Spleen (tissue), 11 donors: ENCODE measurements at regions not wholly inside any gene's neighbourhood (a gene's known extent, or its start where the extent isn't known, plus 50 kb on each side); places are given as distances from the start of the nearest gene placed in this dataset.

ENCODE experiments used
- DNase-seq: peaks from one replicate; pipeline ENCODE4 v3.0.0-alpha.2; 2020
- H3K27ac ChIP-seq, 8 donors: fragments of 200-600 bp; sonication (generic) in 7 of 8; 1 replicate in 4 of 8; 2 replicates in 4 of 8; pipeline versions ENCODE4 v1.5.0 to v1.8.0; 2016 to 2021; ENCODE audit warnings: inconsistent platforms in 4 of 8, mild to moderate bottlenecking in 4 of 8, moderate library complexity in 1 of 8
- H3K27me3 ChIP-seq, 7 donors: fragments of 200-600 bp; sonication (generic) in 6 of 7; replicated peaks in 1 of 7; 1 replicate in 4 of 7; 2 replicates in 3 of 7; pipeline versions ENCODE4 v1.5.0 to v1.8.0; 2016 to 2021; ENCODE audit warnings: inconsistent platforms in 3 of 7, mild to moderate bottlenecking in 1 of 7
- H3K36me3 ChIP-seq, 6 donors: fragments of 200-600 bp; sonication (generic) in 5 of 6; 1 replicate in 4 of 6; 2 replicates in 2 of 6; pipeline versions ENCODE4 v1.5.0 to v1.8.0; 2016 to 2021; ENCODE audit warnings: inconsistent platforms in 2 of 6
- H3K4me1 ChIP-seq, 6 donors: fragments of 200-600 bp; sonication (generic) in 5 of 6; 1 replicate in 3 of 6; 2 replicates in 3 of 6; pipeline versions ENCODE4 v1.5.0 to v1.8.0; 2016 to 2021; ENCODE audit warnings: inconsistent platforms in 3 of 6
- H3K4me3 ChIP-seq, 8 donors: fragments of 200-600 bp; sonication (generic) in 7 of 8; 1 replicate in 4 of 8; 2 replicates in 4 of 8; pipeline versions ENCODE4 v1.5.0 to v1.8.0; 2016 to 2021; ENCODE audit warnings: inconsistent platforms in 4 of 8, mild to moderate bottlenecking in 4 of 8, moderate library complexity in 2 of 8
- H3K9me3 ChIP-seq, 8 donors: fragments of 200-600 bp; sonication (generic) in 7 of 8; 1 replicate in 4 of 8; 2 replicates in 4 of 8; pipeline versions ENCODE4 v1.5.0 to v1.8.0; 2016 to 2021; ENCODE audit warnings: inconsistent platforms in 4 of 8
- POLR2A ChIP-seq, 3 donors: fragments of 450-650 bp; IDR thresholded peaks; one replicate each; pipeline ENCODE4 v1.5.1; 2017; ENCODE audit warnings: antibody characterized with exemption in 3 of 3, mild to moderate bottlenecking in 1 of 3
- POLR2AphosphoS5 ChIP-seq, 3 donors: sonication (generic); formaldehyde crosslinking; IDR thresholded peaks; one replicate each; pipeline ENCODE4 v1.5.1; 2017; ENCODE audit warnings: antibody characterized with exemption in 3 of 3
- WGBS, 5 donors: extraction: QIAGEN DNeasy Blood & Tissue Kit in 3 of 5; methylation state at CpG; one replicate each; pipeline versions ENCODE4 v1.1.5 to v1.1.7; 2013 to 2018; 5-methylcytosine and 5-hydroxymethylcytosine counted together
- intact Hi-C: fragments of 100-400 bp; cut with DNase I; formaldehyde crosslinking; loops from one replicate; pipeline ENCODE4 v1.15.0; 2023; ENCODE audit warnings: low total_unique reads
- TF ChIP-seq, protein P1 (sequence below), 11 experiments: fragments of 200-600 bp in 7 of 11; fragments of 450-650 bp in 4 of 11; sonication (generic) in 4 of 11; IDR thresholded peaks in 8 of 11; conservative IDR thresholded peaks in 3 of 11; 1 replicate in 7 of 11; 2 replicates in 4 of 11; pipeline versions ENCODE4 v1.4.0 to v1.8.0; 2016 to 2021; ENCODE audit warnings: antibody characterized with exemption in 11 of 11, inconsistent platforms in 4 of 11, mild to moderate bottlenecking in 1 of 11
- donor health status: healthy with polysubstance abuse.
- donor health status: DM: no; HTN: no; CAD: no; lungs with moderate emphysema.
- donor health status: DM: no; HTN: no; CAD: no.
- donor health status: Bipolar disorder and iron deficiency.
- donor health status: healthy.
- donor health status: DM: no; HTN: no; CAD: no.
- donor health status: DM: yes; HTN: yes; CAD: no.

GRCh38 chr1:75996196-75996595 is 64.0 kb upstream of the ASB17 start:
- Histone ChIP-seq H3K4me1 (no peaks in the 10 kb centered on the region), H3K9me3 (no peaks in the 10 kb centered on the region), H3K27ac (no peak overlapping the region), H3K27me3 (no peaks in the 10 kb centered on the region), H3K4me3 (no peak overlapping the region), H3K36me3 (no peaks in the 10 kb centered on the region)
- intact Hi-C loops: no loop called here
- DNase-seq: no peak
- WGBS, 5 donors: 50 to 83% (median 72%) methylated on average over 1 of the region's 1 CpG
- TF ChIP-seq POLR2A (IDR thresholded peaks at IDR 0.05) (no peak), POLR2AphosphoS5 (IDR thresholded peaks at IDR 0.05) (no peak)
- TF ChIP-seq, protein P1, sequence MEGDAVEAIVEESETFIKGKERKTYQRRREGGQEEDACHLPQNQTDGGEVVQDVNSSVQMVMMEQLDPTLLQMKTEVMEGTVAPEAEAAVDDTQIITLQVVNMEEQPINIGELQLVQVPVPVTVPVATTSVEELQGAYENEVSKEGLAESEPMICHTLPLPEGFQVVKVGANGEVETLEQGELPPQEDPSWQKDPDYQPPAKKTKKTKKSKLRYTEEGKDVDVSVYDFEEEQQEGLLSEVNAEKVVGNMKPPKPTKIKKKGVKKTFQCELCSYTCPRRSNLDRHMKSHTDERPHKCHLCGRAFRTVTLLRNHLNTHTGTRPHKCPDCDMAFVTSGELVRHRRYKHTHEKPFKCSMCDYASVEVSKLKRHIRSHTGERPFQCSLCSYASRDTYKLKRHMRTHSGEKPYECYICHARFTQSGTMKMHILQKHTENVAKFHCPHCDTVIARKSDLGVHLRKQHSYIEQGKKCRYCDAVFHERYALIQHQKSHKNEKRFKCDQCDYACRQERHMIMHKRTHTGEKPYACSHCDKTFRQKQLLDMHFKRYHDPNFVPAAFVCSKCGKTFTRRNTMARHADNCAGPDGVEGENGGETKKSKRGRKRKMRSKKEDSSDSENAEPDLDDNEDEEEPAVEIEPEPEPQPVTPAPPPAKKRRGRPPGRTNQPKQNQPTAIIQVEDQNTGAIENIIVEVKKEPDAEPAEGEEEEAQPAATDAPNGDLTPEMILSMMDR (IDR thresholded peaks at IDR 0.05 in 8 of 11, conservative IDR thresholded peaks at IDR 0.05 in 3 of 11): no peak

- intact Hi-C loops: no loop called here
- TF ChIP-seq, protein P1 (IDR thresholded peaks at IDR 0.05 in 8 of 11, conservative IDR thresholded peaks at IDR 0.05 in 3 of 11): no peak
- TF ChIP-seq POLR2AphosphoS5 (IDR thresholded peaks at IDR 0.05): no peak
- no peak for TF ChIP-seq POLR2A (IDR thresholded peaks at IDR 0.05)
- no peak for DNase-seq
- 83 to 96% (median 89%) methylated on average over 2 of the region's 2 CpGs for WGBS, 5 donors
- no peaks in the 10 kb centered on the region for H3K4me1 ChIP-seq
- H3K27me3 ChIP-seq: no peaks in the 10 kb centered on the region
- H3K36me3 ChIP-seq: no peaks in the 10 kb centered on the region
- H3K27ac ChIP-seq: no peak overlapping the region
- H3K4me3 ChIP-seq: no peak overlapping the region
- no peaks in the 10 kb centered on the region for H3K9me3 ChIP-seq
Observed at GRCh38 chr1:75999034-75999433, 66.8 kb upstream of the ASB17 start.

DNA sequence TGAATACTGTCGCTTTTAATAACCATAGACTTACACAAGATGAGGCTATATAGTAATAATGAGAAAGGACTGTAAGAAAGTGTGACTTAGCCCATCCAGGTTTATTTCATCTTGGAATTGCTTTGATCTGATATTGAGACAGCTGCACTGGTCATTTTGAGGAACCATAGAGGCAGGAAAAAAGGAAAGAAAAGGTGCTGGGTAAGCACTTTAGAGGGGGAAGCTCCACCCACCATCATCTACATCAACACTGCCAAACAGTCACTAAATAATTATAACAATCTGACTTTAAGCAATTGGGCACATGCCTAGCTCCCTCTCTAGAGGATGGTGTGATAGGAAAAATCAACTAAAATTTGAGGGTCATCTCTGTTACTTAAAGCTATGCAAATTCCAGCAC is 70.6 kb upstream of the ST6GALNAC3 start:
- Histone ChIP-seq H3K9me3 (no peaks in the 10 kb centered on the region), H3K27me3 (no peaks in the 10 kb centered on the region), H3K27ac (no peak overlapping the region), H3K4me1 (no peaks in the 10 kb centered on the region), H3K36me3 (no peaks in the 10 kb centered on the region), H3K4me3 (no peak overlapping the region)
- WGBS, 5 donors: 91 to 96% (median 94%) methylated on average over 1 of the region's 1 CpG
- intact Hi-C loops: no loop called here
- TF ChIP-seq POLR2AphosphoS5 (IDR thresholded peaks at IDR 0.05) (no peak), POLR2A (IDR thresholded peaks at IDR 0.05) (no peak)
- TF ChIP-seq, protein P1 (IDR thresholded peaks at IDR 0.05 in 8 of 11, conservative IDR thresholded peaks at IDR 0.05 in 3 of 11): no peak
- DNase-seq: no peak

DNA sequence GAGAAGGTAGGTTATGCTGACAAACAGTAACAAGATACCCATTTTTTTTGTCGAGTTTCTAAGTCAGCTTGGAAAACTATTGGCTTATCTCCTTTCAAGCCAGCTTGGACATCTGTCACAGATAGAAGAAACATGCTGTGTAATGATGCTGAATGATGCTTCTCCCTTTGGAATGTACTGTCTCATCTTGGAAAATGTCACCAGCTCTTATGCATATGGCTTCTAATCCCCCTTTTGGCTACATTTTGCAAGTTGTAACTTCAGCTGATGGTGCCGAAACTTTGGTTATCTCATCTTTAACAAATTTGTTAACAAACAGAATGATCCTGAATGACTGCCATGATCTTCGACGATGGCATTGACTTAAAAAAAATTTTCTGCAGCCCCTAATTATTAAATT is 68.8 kb upstream of the ST6GALNAC3 start:
- H3K36me3 ChIP-seq: no peaks in the 10 kb centered on the region
- intact Hi-C loops: no loop called here
- H3K27me3 ChIP-seq: no peaks in the 10 kb centered on the region
- H3K4me1 ChIP-seq: no peaks in the 10 kb centered on the region
- no peak overlapping the region for H3K4me3 ChIP-seq
- no peak for DNase-seq
- H3K27ac ChIP-seq: no peak overlapping the region
- TF ChIP-seq POLR2AphosphoS5 (IDR thresholded peaks at IDR 0.05) (no peak), POLR2A (IDR thresholded peaks at IDR 0.05) (no peak)
- TF ChIP-seq, protein P1 (IDR thresholded peaks at IDR 0.05 in 8 of 11, conservative IDR thresholded peaks at IDR 0.05 in 3 of 11): no peak
- no peaks in the 10 kb centered on the region for H3K9me3 ChIP-seq
- WGBS, 5 donors: 86 to 97% (median 89%) methylated on average over 4 of the region's 4 CpGs
